ENCODE measurements at regions not wholly inside any gene's neighbourhood (a gene's known extent, or its start where the extent isn't known, plus 50 kb on each side); places are given as distances from the start of the nearest gene placed in this dataset.

- no peak overlapping the region for H3K56ac ChIP-seq (ENCODE audit: insufficient read length, low read depth, low read length)
- H3K27ac ChIP-seq (ENCODE audit: insufficient read length, low read depth, low read length): no peak overlapping the region
- H3K23me2 ChIP-seq (ENCODE audit: insufficient read length, low read depth, low read length, poor library complexity, severe bottlenecking): no peaks in the 10 kb centered on the region
- no peaks in the 10 kb centered on the region for H3K4me1 ChIP-seq (ENCODE audit: insufficient read depth, low read length)
- H3K4me2 ChIP-seq (ENCODE audit: insufficient read depth, insufficient read length, low read length): no peak overlapping the region
- H2AFZ ChIP-seq (ENCODE audit: low read length): no peak overlapping the region
- Mint-ChIP-seq H3K36me3 (ENCODE audit: insufficient read depth in 1 of 3, low read depth in 3 of 3) (no peaks in the 10 kb centered on the region), H3K9me3 (no peaks in the 10 kb centered on the region), H3K27me3 (ENCODE audit: low read depth) (no peaks in the 10 kb centered on the region), H3K4me1 (no peaks in the 10 kb centered on the region; a peak in 1 of 4 replicates), H3K27ac (no peak overlapping the region), H3K4me3 (no peak overlapping the region)
- H3K9me3 ChIP-seq (ENCODE audit: control insufficient read depth, low read depth, low read length): no peaks in the 10 kb centered on the region
- no peaks in the 10 kb centered on the region for H4K20me1 ChIP-seq (ENCODE audit: control insufficient read depth, insufficient read depth, insufficient read length)
- H3K14ac ChIP-seq (ENCODE audit: insufficient read depth, low read length): no peak overlapping the region
- no peak overlapping the region for H2BK15ac ChIP-seq (ENCODE audit: low read depth, low read length)
- no peaks in the 10 kb centered on the region for H3K79me1 ChIP-seq (ENCODE audit: insufficient read depth, low read depth, low read length, poor library complexity, severe bottlenecking)
- no peak overlapping the region for H3K4ac ChIP-seq (ENCODE audit: low read depth, low read length)
- no peak overlapping the region for H2BK12ac ChIP-seq (ENCODE audit: insufficient read length, low read depth, low read length)
- H4K8ac ChIP-seq (replicated peaks; ENCODE audit: insufficient read length, low read depth, low read length): no peak overlapping the region
- H2BK5ac ChIP-seq (ENCODE audit: insufficient read length, low read length): no peak overlapping the region
- no peak for TF ChIP-seq CTCF (conservative IDR thresholded peaks at IDR 0.05)
- no peak overlapping the region for H2AK5ac ChIP-seq (ENCODE audit: insufficient read length, low read length)
- no peak overlapping the region for H3K18ac ChIP-seq (ENCODE audit: insufficient read length, low read depth, low read length)
- no peak overlapping the region for H3T11ph ChIP-seq (ENCODE audit: low read length)
- no peaks in the 10 kb centered on the region for H3K27me3 ChIP-seq (ENCODE audit: insufficient read depth, low read length)
- no peak overlapping the region for H3K9ac ChIP-seq (ENCODE audit: extremely low read depth, insufficient read length, low read length)
- no peak overlapping the region for H2BK120ac ChIP-seq (ENCODE audit: low read depth, low read length, poor library complexity, severe bottlenecking)
- no peaks in the 10 kb centered on the region for H3K79me2 ChIP-seq (ENCODE audit: insufficient read depth, low read length)
- no peak overlapping the region for H3K23ac ChIP-seq (ENCODE audit: insufficient read length, low read depth, low read length)
- H2BK20ac ChIP-seq (ENCODE audit: low read depth, low read length, poor library complexity, severe bottlenecking): no peak overlapping the region
- H4K91ac ChIP-seq (ENCODE audit: insufficient read length, low read depth, low read length): no peak overlapping the region
- DNase-seq: no peak
- no CpG with 5 or more reads among the region's 2 CpGs for WGBS (ENCODE audit: extremely low coverage, insufficient read length, low lambda C conversion rate)
- no peak overlapping the region for H4K5ac ChIP-seq (ENCODE audit: insufficient read length, low read depth, low read length)
These were observed 60.3 kb upstream of the RXFP1 start for GRCh38 chr4:158461336-158461735.

All from H9 (cell line).